Heart left ventricle (tissue), 13 donors: ENCODE measurements at regions not wholly inside any gene's neighbourhood (a gene's known extent, or its start where the extent isn't known, plus 50 kb on each side); places are given as distances from the start of the nearest gene placed in this dataset.

ENCODE experiments used
- POLR2A ChIP-seq, 2 donors: fragments of 450-650 bp; IDR thresholded peaks; one replicate each; pipeline ENCODE4 v1.6.1; 2017; ENCODE audit warnings: antibody characterized with exemption in 2 of 2, mild to moderate bottlenecking in 2 of 2, moderate library complexity in 2 of 2
- TF ChIP-seq, protein P1 (sequence below), 12 donors: fragments of 200-600 bp; sonication (generic) in 4 of 12; IDR thresholded peaks; one replicate each; pipeline versions ENCODE4 v1.5.0 to v1.8.0; 2018 to 2022; ENCODE audit warnings: antibody characterized with exemption in 12 of 12, mild to moderate bottlenecking in 5 of 12
- donor health status: ischemic (EF 13 %, LVEDD 7.1; RV severe dilation, severe dysfunction).
- donor health status: DM: no; HTN: yes; CAD: no.
- donor health status: DM: no; HTN: no; CAD: no.
- donor health status: ischemic (EF 25% LVEDD 6.9; RV normal size, moderate dysfunction).
- donor health status: ischemic (EF 25% LVEDD 5.7; RV mildly dilated, moderate dysfunction).
- donor health status: ischemic (EF 35%, LVEDD 5.7; RV mildly dilated, moderate dysfunction).
- donor health status: nonischemic (EF 11% LVEDD 7.7; RV severe dilation, severe dysfunction).
- donor health status: DM: yes; HTN: yes; CAD: no.
- donor health status: PGD.
- donor health status: ischemic (EF 29% LVEDD 5.4; RV normal size, mild dysfunction).
- donor health status: nonischemic (EF 23%, LVEDD 6.1; RV moderate dilation, normal function).

DNA sequence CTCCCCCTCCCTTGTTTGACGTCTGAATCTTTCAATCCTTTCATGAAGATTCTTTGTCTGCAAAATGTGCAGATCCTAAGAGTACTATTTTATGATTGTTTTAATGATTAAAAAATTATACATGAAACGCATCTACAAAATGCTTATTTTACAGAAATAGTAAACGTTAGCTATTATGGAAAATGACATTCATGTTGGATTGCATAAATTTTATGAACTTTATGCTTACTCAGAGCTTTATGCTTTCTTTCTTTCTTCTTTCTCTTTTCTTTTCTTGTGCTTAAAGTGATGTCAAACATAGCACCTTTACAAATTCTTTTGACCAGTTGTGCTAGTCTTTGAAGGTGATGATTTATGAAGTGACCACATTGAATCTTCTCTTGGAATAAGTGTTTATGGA is 805.4 kb downstream of the ADCYAP1 start:
- TF ChIP-seq POLR2A (IDR thresholded peaks at IDR 0.05), result no peak
- TF ChIP-seq, protein P1, sequence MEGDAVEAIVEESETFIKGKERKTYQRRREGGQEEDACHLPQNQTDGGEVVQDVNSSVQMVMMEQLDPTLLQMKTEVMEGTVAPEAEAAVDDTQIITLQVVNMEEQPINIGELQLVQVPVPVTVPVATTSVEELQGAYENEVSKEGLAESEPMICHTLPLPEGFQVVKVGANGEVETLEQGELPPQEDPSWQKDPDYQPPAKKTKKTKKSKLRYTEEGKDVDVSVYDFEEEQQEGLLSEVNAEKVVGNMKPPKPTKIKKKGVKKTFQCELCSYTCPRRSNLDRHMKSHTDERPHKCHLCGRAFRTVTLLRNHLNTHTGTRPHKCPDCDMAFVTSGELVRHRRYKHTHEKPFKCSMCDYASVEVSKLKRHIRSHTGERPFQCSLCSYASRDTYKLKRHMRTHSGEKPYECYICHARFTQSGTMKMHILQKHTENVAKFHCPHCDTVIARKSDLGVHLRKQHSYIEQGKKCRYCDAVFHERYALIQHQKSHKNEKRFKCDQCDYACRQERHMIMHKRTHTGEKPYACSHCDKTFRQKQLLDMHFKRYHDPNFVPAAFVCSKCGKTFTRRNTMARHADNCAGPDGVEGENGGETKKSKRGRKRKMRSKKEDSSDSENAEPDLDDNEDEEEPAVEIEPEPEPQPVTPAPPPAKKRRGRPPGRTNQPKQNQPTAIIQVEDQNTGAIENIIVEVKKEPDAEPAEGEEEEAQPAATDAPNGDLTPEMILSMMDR (IDR thresholded peaks at IDR 0.05), result no peak
